ENCODE measurements at regions not wholly inside any gene's neighbourhood (a gene's known extent, or its start where the extent isn't known, plus 50 kb on each side); places are given as distances from the start of the nearest gene placed in this dataset.

DNA sequence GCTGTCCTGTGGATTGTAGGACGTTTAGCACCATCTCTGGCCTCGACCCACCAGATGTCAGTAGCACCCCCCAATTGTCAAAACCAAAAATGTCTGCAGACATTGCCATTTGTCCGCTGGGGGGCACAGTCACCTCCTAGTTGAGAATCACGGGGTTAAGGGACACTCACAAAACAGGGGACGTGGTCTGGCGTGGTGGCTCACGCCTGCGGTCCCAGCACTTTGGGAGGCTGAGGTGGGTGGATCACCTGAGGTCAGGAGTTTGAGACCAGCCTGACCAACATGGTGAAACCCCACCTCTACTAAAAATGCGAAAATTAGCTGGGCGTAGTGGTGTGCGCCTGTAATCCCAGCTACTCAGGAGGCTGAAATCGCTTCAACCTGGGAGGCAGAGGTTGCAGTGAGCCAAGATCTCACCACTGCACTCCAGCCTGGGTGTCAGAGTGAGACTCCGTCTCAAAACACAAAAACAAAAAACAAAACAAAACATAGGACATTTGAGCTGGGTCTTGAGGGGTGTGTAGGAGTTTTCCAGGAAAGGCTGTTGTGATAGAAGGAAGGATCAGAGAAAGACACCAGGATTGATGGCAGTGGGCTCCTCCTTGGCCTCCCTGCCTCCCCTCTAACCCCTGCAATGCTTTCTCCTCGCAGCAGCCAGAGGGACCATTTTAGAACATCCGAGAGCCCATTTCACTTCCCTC lies 171.8 kb upstream of the GSE1 start:
- Histone ChIP-seq H3K27ac (no peak overlapping the region), H4K20me1 (ENCODE audit: insufficient read depth) (no peaks in the 10 kb centered on the region; the same call in 1 of the 2 replicates), H3K9me2 (ENCODE audit: insufficient read depth) (no peaks in the 10 kb centered on the region), H3K79me2 (ENCODE audit: low read depth) (no peaks in the 10 kb centered on the region), H3F3A (ENCODE audit: insufficient read depth, low read depth) (peaks cover 6% of the 10 kb centered on the region; the same call in 1 of the 2 replicates), H3K9me3 (ENCODE audit: insufficient read depth, low read depth) (no peaks in the 10 kb centered on the region), H3K4me3 (no peak overlapping the region), H3K4me2 (no peak overlapping the region), H2AFZ (no peak overlapping the region), H3K27me3 (ENCODE audit: insufficient read depth, low read depth) (no peaks in the 10 kb centered on the region), H3K4me1 (replicated peaks; ENCODE audit: insufficient read depth) (no peaks in the 10 kb centered on the region), H3K36me3 (ENCODE audit: low read depth) (no peaks in the 10 kb centered on the region)
- CTCF ChIA-PET = no interaction called here
- no TSS peak for BruUV-seq (replicated peaks)
- TF ChIP-seq, protein P1, sequence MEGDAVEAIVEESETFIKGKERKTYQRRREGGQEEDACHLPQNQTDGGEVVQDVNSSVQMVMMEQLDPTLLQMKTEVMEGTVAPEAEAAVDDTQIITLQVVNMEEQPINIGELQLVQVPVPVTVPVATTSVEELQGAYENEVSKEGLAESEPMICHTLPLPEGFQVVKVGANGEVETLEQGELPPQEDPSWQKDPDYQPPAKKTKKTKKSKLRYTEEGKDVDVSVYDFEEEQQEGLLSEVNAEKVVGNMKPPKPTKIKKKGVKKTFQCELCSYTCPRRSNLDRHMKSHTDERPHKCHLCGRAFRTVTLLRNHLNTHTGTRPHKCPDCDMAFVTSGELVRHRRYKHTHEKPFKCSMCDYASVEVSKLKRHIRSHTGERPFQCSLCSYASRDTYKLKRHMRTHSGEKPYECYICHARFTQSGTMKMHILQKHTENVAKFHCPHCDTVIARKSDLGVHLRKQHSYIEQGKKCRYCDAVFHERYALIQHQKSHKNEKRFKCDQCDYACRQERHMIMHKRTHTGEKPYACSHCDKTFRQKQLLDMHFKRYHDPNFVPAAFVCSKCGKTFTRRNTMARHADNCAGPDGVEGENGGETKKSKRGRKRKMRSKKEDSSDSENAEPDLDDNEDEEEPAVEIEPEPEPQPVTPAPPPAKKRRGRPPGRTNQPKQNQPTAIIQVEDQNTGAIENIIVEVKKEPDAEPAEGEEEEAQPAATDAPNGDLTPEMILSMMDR (conservative IDR thresholded peaks at IDR 0.05) = peak; percentile 62; the same call in 1 of the 2 replicates
- no peak for TF ChIP-seq EZH2 (IDR thresholded peaks at IDR 0.05; ENCODE audit: low read depth)
- DNase-seq = no peak
- POLR2A ChIA-PET (ENCODE audit: unreplicated experiment) = no interaction called here
- intact Hi-C loops (cut with micrococcal nuclease; ENCODE audit: unreplicated experiment) = loop anchor here (1.0 kb wide), 1 partner anchor 169 kb away; no protein-coding TSS in a partner anchor

DNA sequence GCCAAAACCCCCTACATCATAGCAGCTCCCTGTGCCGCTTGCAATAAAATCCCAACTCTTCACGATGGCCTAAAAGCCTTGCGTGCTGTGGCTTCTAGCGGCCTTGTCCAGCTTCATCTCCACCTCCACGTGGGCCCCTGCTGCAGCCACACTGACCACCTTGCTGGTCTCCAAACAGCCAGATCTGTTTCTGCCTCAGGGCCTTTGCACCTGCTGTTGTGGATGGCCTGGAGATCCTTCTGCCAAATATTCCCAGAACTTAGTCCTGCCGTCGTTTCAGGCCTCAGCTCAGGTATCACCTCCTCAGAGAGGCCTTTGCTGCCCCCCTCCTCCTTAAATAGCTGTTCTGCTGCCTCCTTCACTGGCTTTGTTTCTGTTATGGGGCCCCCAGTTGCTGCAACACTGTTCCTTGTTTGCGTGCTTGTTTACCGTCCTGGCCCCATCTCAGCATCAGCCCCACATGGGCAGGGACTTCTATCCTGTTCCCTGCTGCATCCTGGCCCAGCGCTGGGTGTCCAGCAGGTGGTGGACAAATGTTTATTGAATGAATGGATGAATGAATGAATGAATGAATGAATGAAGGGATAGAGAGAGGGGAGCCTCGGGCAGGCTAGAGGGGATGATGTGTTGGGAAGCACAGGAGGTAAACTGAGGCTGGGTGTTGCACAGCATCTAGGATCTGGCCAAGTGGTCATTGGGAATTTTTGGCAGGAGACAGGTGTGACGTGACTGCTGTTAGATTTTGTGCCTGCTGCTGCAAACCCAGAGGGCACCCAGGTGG lies 171.0 kb upstream of the GSE1 start:
- no peak overlapping the region for H2AFZ ChIP-seq
- intact Hi-C loops (cut with micrococcal nuclease; ENCODE audit: unreplicated experiment) = loop anchor here (1.0 kb wide), 1 partner anchor 168 kb away; no protein-coding TSS in a partner anchor
- H3K9me2 ChIP-seq (ENCODE audit: insufficient read depth) = no peaks in the 10 kb centered on the region
- H3K4me1 ChIP-seq (replicated peaks; ENCODE audit: insufficient read depth) = no peaks in the 10 kb centered on the region
- TF ChIP-seq, protein P1 (conservative IDR thresholded peaks at IDR 0.05) = no peak
- TF ChIP-seq EZH2 (IDR thresholded peaks at IDR 0.05; ENCODE audit: low read depth) = no peak
- H3K4me3 ChIP-seq = no peak overlapping the region
- H3K4me2 ChIP-seq = no peak overlapping the region
- no peak for DNase-seq
- no peaks in the 10 kb centered on the region for H3K36me3 ChIP-seq (ENCODE audit: low read depth)
- ChIA-PET CTCF (interaction anchor here (0.6 kb wide), 1 partner anchor 168 kb away, joined by 3 read pairs; no protein-coding TSS in a partner anchor), POLR2A (ENCODE audit: unreplicated experiment) (no interaction called here)
- no peaks in the 10 kb centered on the region for H3K27me3 ChIP-seq (ENCODE audit: insufficient read depth, low read depth)
- H4K20me1 ChIP-seq (ENCODE audit: insufficient read depth) = no peaks in the 10 kb centered on the region; the same call in 1 of the 2 replicates
- no peaks in the 10 kb centered on the region for H3K9me3 ChIP-seq (ENCODE audit: insufficient read depth, low read depth)
- no peaks in the 10 kb centered on the region for H3K79me2 ChIP-seq (ENCODE audit: low read depth)
- H3F3A ChIP-seq (ENCODE audit: insufficient read depth, low read depth) = peaks cover 6% of the 10 kb centered on the region; the same call in 1 of the 2 replicates
- no TSS peak for BruUV-seq (replicated peaks)
- H3K27ac ChIP-seq = no peak overlapping the region

DNA sequence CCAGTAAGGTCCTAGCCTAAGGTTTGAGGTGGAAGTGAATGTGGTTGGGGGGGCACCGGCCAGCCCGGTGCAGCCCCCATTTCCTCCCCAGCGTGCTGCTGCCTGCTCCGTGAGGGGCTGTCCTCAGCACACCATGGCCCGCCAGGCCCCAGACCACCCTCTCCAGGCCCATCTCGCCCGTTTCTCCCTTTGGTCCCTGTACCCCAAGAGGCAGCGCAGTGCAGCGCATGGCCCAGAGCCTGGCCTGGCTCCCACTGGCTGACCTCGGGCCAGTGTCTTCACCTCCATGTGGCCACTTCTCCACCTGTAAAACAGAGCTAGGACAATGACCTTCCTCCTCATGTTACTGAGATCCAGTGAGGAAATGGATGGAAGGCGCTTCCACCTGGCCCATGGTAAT lies 170.0 kb upstream of the GSE1 start:
- POLR2A ChIA-PET (ENCODE audit: unreplicated experiment) = no interaction called here
- H3F3A ChIP-seq (ENCODE audit: insufficient read depth, low read depth) = peaks cover 6% of the 10 kb centered on the region; the same call in 1 of the 2 replicates
- H3K27ac ChIP-seq = no peak overlapping the region
- no peaks in the 10 kb centered on the region; the same call in 1 of the 2 replicates for H4K20me1 ChIP-seq (ENCODE audit: insufficient read depth)
- no TSS peak for BruUV-seq (replicated peaks)
- H3K4me2 ChIP-seq = no peak overlapping the region
- DNase-seq = no peak
- CTCF ChIA-PET = interaction anchor here (0.6 kb wide), 1 partner anchor 34 kb away, joined by 4 read pairs; no protein-coding TSS in a partner anchor
- no peaks in the 10 kb centered on the region for H3K36me3 ChIP-seq (ENCODE audit: low read depth)
- intact Hi-C loops (cut with micrococcal nuclease; ENCODE audit: unreplicated experiment) = no loop called here
- H3K9me3 ChIP-seq (ENCODE audit: insufficient read depth, low read depth) = no peaks in the 10 kb centered on the region
- H3K79me2 ChIP-seq (ENCODE audit: low read depth) = no peaks in the 10 kb centered on the region
- TF ChIP-seq EZH2 (IDR thresholded peaks at IDR 0.05; ENCODE audit: low read depth) = no peak
- TF ChIP-seq, protein P1 (conservative IDR thresholded peaks at IDR 0.05) = no peak
- no peaks in the 10 kb centered on the region for H3K27me3 ChIP-seq (ENCODE audit: insufficient read depth, low read depth)
- H3K4me1 ChIP-seq (replicated peaks; ENCODE audit: insufficient read depth) = no peaks in the 10 kb centered on the region
- H2AFZ ChIP-seq = no peak overlapping the region
- H3K9me2 ChIP-seq (ENCODE audit: insufficient read depth) = no peaks in the 10 kb centered on the region
- H3K4me3 ChIP-seq = no peak overlapping the region

Measured in PC-9 (cell line).